Spleen (tissue), 11 donors: ENCODE measurements at regions not wholly inside any gene's neighbourhood (a gene's known extent, or its start where the extent isn't known, plus 50 kb on each side); places are given as distances from the start of the nearest gene placed in this dataset.

Source experiments
- DNase-seq: peaks from one replicate; pipeline ENCODE4 v3.0.0-alpha.2; 2020
- H3K27ac ChIP-seq, 8 donors: fragments of 200-600 bp; sonication (generic) in 7 of 8; 1 replicate in 4 of 8; 2 replicates in 4 of 8; pipeline versions ENCODE4 v1.5.0 to v1.8.0; 2016 to 2021; ENCODE audit warnings: inconsistent platforms in 4 of 8, mild to moderate bottlenecking in 4 of 8, moderate library complexity in 1 of 8
- H3K27me3 ChIP-seq, 7 donors: fragments of 200-600 bp; sonication (generic) in 6 of 7; replicated peaks in 1 of 7; 1 replicate in 4 of 7; 2 replicates in 3 of 7; pipeline versions ENCODE4 v1.5.0 to v1.8.0; 2016 to 2021; ENCODE audit warnings: inconsistent platforms in 3 of 7, mild to moderate bottlenecking in 1 of 7
- H3K36me3 ChIP-seq, 6 donors: fragments of 200-600 bp; sonication (generic) in 5 of 6; 1 replicate in 4 of 6; 2 replicates in 2 of 6; pipeline versions ENCODE4 v1.5.0 to v1.8.0; 2016 to 2021; ENCODE audit warnings: inconsistent platforms in 2 of 6
- H3K4me1 ChIP-seq, 6 donors: fragments of 200-600 bp; sonication (generic) in 5 of 6; 1 replicate in 3 of 6; 2 replicates in 3 of 6; pipeline versions ENCODE4 v1.5.0 to v1.8.0; 2016 to 2021; ENCODE audit warnings: inconsistent platforms in 3 of 6
- H3K4me3 ChIP-seq, 8 donors: fragments of 200-600 bp; sonication (generic) in 7 of 8; 1 replicate in 4 of 8; 2 replicates in 4 of 8; pipeline versions ENCODE4 v1.5.0 to v1.8.0; 2016 to 2021; ENCODE audit warnings: inconsistent platforms in 4 of 8, mild to moderate bottlenecking in 4 of 8, moderate library complexity in 2 of 8
- H3K9me3 ChIP-seq, 8 donors: fragments of 200-600 bp; sonication (generic) in 7 of 8; 1 replicate in 4 of 8; 2 replicates in 4 of 8; pipeline versions ENCODE4 v1.5.0 to v1.8.0; 2016 to 2021; ENCODE audit warnings: inconsistent platforms in 4 of 8
- POLR2A ChIP-seq, 3 donors: fragments of 450-650 bp; IDR thresholded peaks; one replicate each; pipeline ENCODE4 v1.5.1; 2017; ENCODE audit warnings: antibody characterized with exemption in 3 of 3, mild to moderate bottlenecking in 1 of 3
- POLR2AphosphoS5 ChIP-seq, 3 donors: sonication (generic); formaldehyde crosslinking; IDR thresholded peaks; one replicate each; pipeline ENCODE4 v1.5.1; 2017; ENCODE audit warnings: antibody characterized with exemption in 3 of 3
- WGBS, 5 donors: extraction: QIAGEN DNeasy Blood & Tissue Kit in 3 of 5; methylation state at CpG; one replicate each; pipeline versions ENCODE4 v1.1.5 to v1.1.7; 2013 to 2018; 5-methylcytosine and 5-hydroxymethylcytosine counted together
- intact Hi-C: fragments of 100-400 bp; cut with DNase I; formaldehyde crosslinking; loops from one replicate; pipeline ENCODE4 v1.15.0; 2023; ENCODE audit warnings: low total_unique reads
- TF ChIP-seq, protein P1 (sequence below), 11 experiments: fragments of 200-600 bp in 7 of 11; fragments of 450-650 bp in 4 of 11; sonication (generic) in 4 of 11; IDR thresholded peaks in 8 of 11; conservative IDR thresholded peaks in 3 of 11; 1 replicate in 7 of 11; 2 replicates in 4 of 11; pipeline versions ENCODE4 v1.4.0 to v1.8.0; 2016 to 2021; ENCODE audit warnings: antibody characterized with exemption in 11 of 11, inconsistent platforms in 4 of 11, mild to moderate bottlenecking in 1 of 11
- donor health status: healthy with polysubstance abuse.
- donor health status: DM: no; HTN: no; CAD: no; lungs with moderate emphysema.
- donor health status: DM: no; HTN: no; CAD: no.
- donor health status: Bipolar disorder and iron deficiency.
- donor health status: healthy.
- donor health status: DM: no; HTN: no; CAD: no.
- donor health status: DM: yes; HTN: yes; CAD: no.

DNA sequence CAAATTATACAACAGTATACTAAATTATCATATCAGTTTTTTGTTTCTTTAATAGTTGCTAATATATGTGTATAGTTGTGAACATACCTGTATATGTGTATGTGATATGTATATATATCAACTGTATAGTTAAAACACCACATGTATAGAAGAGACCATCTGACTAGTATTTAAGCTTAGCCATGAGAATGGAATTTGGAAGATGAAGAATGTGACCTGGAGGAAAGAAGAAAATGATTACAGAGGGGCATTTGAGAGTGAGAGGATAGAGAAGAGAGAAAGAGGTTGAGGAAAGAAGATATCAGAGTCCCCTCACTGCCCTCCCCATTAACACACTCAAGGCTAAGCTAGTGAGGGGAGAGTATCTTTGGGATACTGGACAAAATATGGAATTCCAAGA lies 335.9 kb downstream of the BCKDHB start:
- no peak for TF ChIP-seq POLR2A (IDR thresholded peaks at IDR 0.05)
- TF ChIP-seq POLR2AphosphoS5 (IDR thresholded peaks at IDR 0.05), result no peak
- TF ChIP-seq, protein P1, sequence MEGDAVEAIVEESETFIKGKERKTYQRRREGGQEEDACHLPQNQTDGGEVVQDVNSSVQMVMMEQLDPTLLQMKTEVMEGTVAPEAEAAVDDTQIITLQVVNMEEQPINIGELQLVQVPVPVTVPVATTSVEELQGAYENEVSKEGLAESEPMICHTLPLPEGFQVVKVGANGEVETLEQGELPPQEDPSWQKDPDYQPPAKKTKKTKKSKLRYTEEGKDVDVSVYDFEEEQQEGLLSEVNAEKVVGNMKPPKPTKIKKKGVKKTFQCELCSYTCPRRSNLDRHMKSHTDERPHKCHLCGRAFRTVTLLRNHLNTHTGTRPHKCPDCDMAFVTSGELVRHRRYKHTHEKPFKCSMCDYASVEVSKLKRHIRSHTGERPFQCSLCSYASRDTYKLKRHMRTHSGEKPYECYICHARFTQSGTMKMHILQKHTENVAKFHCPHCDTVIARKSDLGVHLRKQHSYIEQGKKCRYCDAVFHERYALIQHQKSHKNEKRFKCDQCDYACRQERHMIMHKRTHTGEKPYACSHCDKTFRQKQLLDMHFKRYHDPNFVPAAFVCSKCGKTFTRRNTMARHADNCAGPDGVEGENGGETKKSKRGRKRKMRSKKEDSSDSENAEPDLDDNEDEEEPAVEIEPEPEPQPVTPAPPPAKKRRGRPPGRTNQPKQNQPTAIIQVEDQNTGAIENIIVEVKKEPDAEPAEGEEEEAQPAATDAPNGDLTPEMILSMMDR (IDR thresholded peaks at IDR 0.05 in 8 of 11, conservative IDR thresholded peaks at IDR 0.05 in 3 of 11), result no peak
- Histone ChIP-seq H3K27ac (no peak overlapping the region), H3K27me3 (no peaks in the 10 kb centered on the region), H3K9me3 (peaks cover 0 to 11% (median 2%) of the 10 kb centered on the region in 8 donors), H3K4me1 (no peaks in the 10 kb centered on the region), H3K4me3 (no peak overlapping the region), H3K36me3 (no peaks in the 10 kb centered on the region)
- intact Hi-C loops, result no loop called here
- no peak for DNase-seq

DNA sequence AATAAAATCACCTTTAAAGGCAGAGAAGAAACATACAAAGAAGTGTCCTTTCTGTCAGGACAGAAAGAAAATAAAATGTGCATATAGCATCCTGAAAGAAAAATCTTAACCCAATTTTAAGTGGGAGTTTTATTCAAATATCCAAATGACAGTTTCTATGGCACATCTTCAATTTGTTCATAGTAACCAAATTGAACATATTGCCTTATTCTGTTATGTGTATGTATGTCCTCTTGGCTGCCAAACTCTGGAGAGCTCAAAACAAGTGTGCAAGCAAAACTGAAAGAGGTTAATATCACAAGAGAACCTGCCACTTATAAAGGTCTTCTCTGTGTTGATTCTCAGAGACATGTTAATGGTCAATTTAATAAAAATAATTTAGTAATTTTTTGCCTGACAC lies 334.7 kb downstream of the BCKDHB start:
- no peaks in the 10 kb centered on the region for H3K27me3 ChIP-seq
- TF ChIP-seq POLR2A (IDR thresholded peaks at IDR 0.05) (no peak), POLR2AphosphoS5 (IDR thresholded peaks at IDR 0.05) (no peak)
- TF ChIP-seq, protein P1 (IDR thresholded peaks at IDR 0.05 in 8 of 11, conservative IDR thresholded peaks at IDR 0.05 in 3 of 11), result no peak
- peaks cover 0 to 7% (median under 1%) of the 10 kb centered on the region in 8 donors for H3K9me3 ChIP-seq
- DNase-seq, result no peak
- no peaks in the 10 kb centered on the region for H3K36me3 ChIP-seq
- H3K27ac ChIP-seq, result no peak overlapping the region
- H3K4me1 ChIP-seq, result no peaks in the 10 kb centered on the region
- intact Hi-C loops, result no loop called here
- no peak overlapping the region for H3K4me3 ChIP-seq

DNA sequence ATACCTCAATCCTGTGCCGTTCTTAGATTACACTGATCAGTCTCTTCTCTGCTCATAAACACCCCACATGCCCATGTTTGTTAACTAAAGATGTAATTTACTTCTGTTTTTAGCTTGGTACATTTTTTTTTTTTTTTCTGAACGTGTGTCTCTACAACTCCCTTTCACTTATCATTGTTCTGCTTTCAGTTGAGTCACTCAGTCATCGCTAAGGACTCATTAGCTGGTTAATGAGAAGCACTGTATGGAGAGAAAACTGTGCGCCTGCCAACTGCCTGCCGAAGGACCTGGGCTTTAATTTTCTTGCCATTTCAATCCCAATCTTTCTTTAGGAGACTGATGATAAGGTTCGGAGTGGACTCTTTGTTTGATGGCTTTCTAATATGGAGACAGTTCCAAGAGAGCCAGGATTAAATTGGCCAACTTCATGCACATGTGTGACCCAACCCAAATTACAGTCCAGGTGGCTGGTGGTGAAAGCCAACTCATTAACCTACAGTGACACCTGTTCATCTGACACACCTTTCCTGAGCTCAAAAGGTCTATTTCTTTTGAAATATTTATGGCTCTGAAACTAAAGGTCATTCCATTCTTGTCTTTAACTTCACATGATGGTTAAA lies 334.1 kb downstream of the BCKDHB start:
- peaks cover 0 to 1% (median 0%) of the 10 kb centered on the region in 8 donors for H3K9me3 ChIP-seq
- H3K4me3 ChIP-seq, result no peak overlapping the region
- H3K4me1 ChIP-seq, result no peaks in the 10 kb centered on the region
- WGBS, 5 donors, result 72 to 77% (median 75%) methylated on average over 6 of the region's 6 CpGs
- H3K27me3 ChIP-seq, result no peaks in the 10 kb centered on the region
- no peaks in the 10 kb centered on the region for H3K36me3 ChIP-seq
- intact Hi-C loops, result no loop called here
- H3K27ac ChIP-seq, result no peak overlapping the region
- DNase-seq, result no peak
- no peak for TF ChIP-seq POLR2A (IDR thresholded peaks at IDR 0.05)
- TF ChIP-seq, protein P1 (IDR thresholded peaks at IDR 0.05 in 8 of 11, conservative IDR thresholded peaks at IDR 0.05 in 3 of 11), result no peak
- TF ChIP-seq POLR2AphosphoS5 (IDR thresholded peaks at IDR 0.05), result no peak

DNA sequence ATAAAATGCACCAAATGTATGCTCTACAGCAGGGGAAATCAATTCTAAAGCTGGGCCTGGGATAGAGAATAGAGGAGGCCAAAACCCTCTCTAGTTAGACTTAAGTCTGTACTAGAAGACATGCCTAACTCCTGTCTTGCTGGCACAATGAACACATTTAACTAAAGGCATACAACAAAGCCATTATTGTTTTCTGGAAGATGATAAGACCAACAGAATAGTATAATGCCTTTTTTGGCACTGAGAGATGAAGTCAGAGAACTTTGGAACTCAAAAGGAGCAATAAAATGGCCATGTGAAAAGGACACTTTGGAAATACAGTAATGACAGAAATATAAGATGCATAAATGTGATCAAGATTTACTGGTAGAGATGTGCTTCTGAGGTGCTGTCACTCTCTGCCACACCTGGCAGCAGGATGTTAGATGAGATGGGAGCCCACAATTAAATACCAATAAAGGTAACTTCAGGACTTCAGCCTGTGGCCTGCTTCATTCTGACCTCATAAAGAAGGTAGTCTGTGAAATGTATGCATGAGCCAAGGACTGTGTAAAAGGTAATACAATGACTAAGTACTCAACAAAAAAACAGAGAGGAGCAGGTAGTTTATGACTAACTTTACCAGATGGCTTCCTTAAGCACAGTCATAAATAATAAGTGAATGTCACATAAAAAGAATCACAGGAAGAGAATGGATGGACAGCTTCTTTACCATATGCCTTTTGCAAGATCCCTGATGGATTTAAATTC lies 333.4 kb downstream of the BCKDHB start:
- TF ChIP-seq POLR2A (IDR thresholded peaks at IDR 0.05) (no peak), POLR2AphosphoS5 (IDR thresholded peaks at IDR 0.05) (no peak)
- TF ChIP-seq, protein P1 (IDR thresholded peaks at IDR 0.05 in 8 of 11, conservative IDR thresholded peaks at IDR 0.05 in 3 of 11), result no peak
- H3K4me3 ChIP-seq, result no peak overlapping the region
- H3K36me3 ChIP-seq, result no peaks in the 10 kb centered on the region
- no peaks in the 10 kb centered on the region for H3K4me1 ChIP-seq
- intact Hi-C loops, result no loop called here
- no peak for DNase-seq
- no peaks in the 10 kb centered on the region for H3K27me3 ChIP-seq
- H3K9me3 ChIP-seq, result no peaks in the 10 kb centered on the region
- no peak overlapping the region for H3K27ac ChIP-seq
